ENCODE measurements at regions not wholly inside any gene's neighbourhood (a gene's known extent, or its start where the extent isn't known, plus 50 kb on each side); places are given as distances from the start of the nearest gene placed in this dataset.
"Not testable (repeated sequence)": the region's sequence is repeated elsewhere in the genome, so short reads cannot be mapped to it uniquely, and the experiment has no call there.

DNA sequence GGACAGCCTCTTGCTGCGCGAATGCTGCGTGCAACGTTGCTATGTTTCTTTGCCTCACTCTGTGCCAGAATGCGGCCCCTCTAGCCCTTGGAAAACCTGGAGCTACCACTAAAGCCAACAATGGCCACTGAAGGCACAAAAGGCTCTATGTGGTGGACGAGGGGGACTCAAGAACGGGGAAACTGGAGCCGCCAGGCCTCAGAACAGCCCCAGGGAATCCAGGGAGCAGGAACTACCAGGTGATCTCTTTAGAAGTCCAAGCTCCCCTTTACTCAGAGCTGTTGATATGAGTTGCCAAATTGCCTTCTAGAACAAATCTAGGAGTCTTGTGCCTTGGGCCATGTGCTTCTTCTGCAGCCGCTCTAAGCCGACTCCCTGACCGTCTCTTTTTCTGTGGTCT is 113.8 kb upstream of the ERRFI1 start:
- no peak for DNase-seq

- DNase-seq: no peak
These were observed 113.3 kb upstream of the ERRFI1 start for GRCh38 chr1:8139383-8139782.

- DNase-seq: no peak
These were observed 112.6 kb upstream of the ERRFI1 start for GRCh38 chr1:8138673-8139072.

GRCh38 chr1:8137481-8138244 is 111.6 kb upstream of the ERRFI1 start:
- peak; percentile 81 for DNase-seq

DNA sequence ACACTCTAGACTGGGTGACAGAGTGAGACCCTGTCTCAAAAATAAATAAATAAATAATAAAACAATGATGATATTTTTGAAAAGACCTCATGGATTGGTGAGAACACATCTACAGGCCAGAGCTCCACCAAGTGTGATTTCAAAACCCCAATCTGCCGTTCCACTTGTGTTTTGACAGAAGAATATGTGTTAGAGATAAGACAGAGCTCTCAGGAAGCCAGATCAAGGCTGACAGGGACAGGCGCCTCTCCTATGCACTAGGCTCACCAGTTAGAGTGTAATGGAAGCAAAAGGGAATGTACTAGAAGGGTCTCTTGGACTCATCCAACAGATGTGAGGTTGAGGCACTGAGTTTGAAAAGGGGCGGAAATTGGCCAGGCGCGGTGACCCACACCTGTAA is 110.7 kb upstream of the ERRFI1 start:
- no peak for DNase-seq

GRCh38 chr1:8135250-8135649 is 109.1 kb upstream of the ERRFI1 start:
- DNase-seq: no peak

DNA sequence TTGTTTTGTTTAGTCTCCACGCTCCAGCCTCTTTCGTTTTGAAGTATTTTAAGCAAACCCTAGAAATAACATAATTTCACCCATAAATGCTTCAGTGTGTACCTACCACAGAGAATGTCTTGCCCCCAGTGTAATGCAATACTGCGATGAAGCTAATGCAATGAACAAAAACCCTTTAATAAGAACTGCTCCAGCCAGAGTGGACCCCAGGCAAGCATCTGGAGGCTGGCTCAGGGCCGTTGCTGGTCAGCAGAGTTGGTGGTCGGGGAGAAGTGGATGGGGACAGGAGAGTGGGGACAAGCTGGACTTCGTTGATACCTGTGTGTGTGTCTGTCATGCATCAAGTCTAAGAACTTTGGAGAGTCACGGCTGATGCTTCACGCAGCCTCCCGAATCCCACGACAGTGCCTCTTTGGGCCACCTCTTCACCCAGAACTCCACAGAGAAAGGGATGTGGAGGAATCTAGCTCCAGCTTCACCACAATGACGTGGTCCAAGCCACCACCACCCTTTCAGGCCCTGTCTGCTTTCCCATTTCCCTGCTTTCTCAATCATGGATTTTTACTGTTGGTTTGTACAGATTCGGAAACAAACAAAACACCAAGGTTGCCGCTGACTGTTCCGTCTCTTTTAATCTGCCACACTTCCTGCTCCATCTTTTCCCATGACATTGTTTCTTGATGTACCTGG is 108.6 kb upstream of the ERRFI1 start:
- DNase-seq: no peak

DNA sequence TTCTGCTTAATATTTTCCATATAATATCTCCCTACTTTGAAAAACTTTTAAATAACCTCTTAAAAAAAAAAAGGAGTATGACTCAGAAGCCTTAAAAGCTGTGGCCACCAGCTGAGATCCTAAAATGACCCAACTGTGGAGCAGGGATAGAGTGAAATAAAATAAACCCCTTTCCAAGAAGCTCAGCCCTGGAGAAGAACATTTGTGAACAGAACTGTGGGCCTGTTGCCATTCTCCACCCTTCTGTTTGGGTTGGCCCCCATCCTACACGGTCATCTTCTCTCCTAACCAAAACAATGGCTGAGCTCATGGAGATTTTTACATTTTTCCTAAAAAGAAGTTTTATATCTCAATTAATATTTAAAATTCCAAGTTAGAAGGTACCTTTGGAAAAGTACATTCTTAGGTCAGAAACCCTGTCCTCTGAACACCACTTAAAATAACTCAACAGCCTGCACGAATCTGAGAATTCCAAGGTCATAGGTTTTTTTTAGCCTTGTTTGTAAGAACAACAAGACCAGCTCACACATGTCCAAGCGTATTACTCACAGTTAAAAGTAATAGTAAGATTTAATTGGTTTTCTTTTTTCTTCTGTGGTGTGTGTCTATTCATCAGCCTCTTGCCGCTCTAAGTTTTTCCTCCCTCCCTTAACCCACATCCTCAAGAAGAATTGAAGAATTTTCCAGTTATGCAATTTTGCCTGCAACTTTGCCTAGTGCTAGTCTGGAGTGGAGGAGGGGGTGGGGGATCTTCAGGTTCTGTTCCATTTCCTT is 107.7 kb upstream of the ERRFI1 start:
- DNase-seq: peak; percentile 84

GRCh38 chr1:8133190-8133589 is 107.1 kb upstream of the ERRFI1 start:
- DNase-seq: peak; percentile 41

DNA sequence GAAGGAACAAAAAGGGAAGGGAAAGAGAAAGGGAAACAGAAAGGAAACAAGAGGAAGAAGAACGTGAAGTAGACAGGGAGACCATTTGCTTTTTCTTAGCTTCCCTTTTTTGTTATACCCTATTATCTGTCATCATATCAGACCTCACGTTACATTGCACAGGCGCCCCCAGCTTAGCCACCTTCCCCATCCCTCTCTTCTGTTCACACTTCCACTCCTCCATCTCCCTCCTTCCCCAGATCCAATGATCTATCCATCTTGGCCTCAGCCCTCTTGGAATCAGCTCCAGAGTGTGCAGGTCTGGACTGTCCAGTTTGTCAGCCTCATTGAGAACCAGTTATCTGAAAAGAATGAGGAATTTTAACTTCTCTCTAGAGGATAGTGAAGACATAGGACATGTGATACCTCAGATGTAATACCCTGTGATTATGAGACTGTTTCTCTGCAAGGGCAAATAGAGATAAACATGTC is 101.1 kb upstream of the ERRFI1 start:
- DNase-seq: no peak

- DNase-seq: peak; percentile 69
These were observed 96.6 kb upstream of the ERRFI1 start for GRCh38 chr1:8122477-8123407.

- DNase-seq: peak; percentile 25
These were observed 96.0 kb upstream of the ERRFI1 start for GRCh38 chr1:8122160-8122476.

DNA sequence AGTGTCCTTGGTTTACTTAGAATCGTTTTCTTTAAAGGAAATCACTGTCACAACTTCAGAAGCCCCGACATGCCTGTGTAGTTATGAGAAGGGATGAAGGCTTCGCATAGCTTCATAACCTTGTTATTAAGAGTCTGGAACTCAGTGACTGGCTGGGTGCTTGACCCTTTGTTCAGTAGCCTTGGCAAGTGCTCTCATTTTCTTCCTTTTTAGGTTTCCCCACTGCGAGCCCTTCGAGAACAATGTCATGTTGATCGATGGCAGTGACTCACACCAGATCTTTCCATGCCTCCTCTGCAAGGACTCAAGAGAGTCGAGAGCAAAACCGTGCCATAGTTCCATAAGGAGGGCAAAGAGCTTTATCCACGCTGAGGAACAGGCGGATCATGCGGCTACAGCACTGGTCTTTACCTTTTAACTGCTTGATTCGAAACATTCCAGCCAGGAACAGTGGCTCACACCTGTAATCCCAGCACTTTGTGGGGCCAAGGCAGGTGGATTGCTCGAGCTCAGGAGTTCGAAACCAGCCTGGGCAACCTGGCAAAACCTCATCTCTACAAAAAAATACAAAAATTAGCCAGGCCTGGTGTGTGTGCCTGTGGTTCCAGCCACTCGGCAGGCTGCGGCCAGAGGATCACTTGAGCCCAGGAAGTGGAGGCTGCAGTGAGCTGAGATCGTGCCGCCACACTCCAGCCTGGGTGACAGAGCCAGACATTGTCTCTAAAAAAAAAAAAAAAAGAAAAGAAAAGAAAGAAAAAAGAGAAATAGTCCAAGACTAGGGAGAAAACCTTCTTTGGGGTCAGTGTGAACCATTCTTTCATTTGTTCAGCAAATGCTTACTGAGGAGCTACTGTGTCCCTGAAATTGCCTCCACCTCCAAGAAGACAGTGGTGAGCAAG is 95.4 kb upstream of the ERRFI1 start:
- DNase-seq: no peak

DNA sequence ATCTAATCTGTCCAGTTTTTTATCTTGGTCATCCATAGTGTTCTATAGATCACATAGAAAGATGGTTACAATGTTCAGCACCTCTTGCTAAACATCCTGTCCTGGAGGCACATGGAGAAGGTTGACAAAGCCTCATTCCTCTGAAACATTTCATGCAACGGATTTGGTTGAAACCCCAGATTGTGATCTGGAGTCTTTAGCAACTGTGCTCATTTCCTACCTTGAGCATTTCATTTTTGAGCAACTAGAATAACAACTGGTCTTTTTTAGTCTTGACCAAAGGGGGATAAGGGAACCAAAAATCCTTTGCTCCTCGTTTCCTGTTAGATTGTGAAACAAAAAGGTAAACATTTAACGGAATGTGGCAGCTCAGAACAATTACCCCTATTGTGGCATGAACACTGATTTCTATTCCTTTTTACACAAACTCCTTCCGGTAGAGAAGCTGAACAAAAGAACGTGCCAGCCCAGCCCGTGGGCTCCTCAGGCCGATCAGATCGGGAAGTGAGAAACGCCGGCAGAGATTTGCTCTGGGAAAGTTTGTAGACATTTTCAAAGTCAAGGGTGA is 94.7 kb upstream of the ERRFI1 start:
- no peak for DNase-seq

DNA sequence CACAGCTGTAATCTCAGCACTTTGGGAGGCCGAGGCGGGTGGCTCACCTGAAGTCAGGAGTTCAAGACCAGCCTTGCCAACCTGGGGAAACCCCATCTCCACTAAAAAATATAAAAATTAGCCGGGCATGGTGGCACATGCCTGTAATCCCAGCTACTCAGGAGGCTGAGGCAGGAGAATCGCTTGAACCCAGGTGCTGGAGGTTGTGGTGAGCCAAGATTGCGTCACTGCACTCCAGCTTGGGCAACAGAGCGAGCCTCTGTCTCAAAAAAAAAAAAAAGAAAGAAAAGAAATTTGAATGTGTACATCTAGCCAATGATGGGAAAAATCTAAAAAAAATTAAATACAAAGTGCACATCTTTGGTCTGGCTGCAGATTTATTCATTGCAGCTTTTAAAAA is 92.6 kb upstream of the ERRFI1 start:
- not testable (repeated sequence) for DNase-seq

- no peak for DNase-seq
These were observed 91.9 kb upstream of the ERRFI1 start for GRCh38 chr1:8118031-8118451.

DNA sequence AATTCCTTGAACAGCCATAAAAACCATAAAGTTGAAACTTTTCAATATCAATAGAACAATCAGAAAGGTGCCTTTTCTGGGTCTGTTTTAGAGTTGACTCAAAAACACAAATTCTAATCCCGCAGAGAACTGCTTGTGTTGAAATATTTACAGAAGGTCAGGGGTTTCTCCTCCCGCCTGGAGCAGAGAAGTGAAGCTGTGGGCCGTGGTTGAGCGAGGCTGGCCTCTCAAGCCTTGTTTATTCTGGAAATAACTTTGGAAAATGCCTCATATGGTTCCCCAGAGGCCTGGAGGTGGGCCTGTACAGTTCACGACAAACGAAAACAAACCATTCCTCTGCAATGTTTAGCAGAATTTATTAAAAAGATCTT is 90.8 kb upstream of the ERRFI1 start:
- DNase-seq: no peak

DNA sequence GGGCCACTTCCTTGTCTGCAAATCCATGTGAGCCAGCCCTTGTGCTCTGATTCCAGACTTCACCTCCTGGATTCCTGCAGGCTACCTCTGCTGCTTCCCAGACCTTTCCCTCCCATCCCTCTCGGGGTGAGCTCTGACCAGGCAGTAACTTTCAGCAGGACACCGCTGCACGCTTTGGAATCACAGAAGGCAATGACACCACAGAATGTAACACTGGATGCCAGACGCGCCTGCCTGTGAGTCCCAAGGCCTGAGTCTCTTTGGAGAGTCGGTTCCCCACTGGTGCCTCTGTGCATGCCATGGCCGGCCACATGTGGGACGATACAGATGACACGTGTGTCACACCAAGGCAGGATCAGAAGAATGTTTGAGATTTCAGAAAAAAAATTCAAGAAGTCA is 89.7 kb upstream of the ERRFI1 start:
- no peak for DNase-seq

DNA sequence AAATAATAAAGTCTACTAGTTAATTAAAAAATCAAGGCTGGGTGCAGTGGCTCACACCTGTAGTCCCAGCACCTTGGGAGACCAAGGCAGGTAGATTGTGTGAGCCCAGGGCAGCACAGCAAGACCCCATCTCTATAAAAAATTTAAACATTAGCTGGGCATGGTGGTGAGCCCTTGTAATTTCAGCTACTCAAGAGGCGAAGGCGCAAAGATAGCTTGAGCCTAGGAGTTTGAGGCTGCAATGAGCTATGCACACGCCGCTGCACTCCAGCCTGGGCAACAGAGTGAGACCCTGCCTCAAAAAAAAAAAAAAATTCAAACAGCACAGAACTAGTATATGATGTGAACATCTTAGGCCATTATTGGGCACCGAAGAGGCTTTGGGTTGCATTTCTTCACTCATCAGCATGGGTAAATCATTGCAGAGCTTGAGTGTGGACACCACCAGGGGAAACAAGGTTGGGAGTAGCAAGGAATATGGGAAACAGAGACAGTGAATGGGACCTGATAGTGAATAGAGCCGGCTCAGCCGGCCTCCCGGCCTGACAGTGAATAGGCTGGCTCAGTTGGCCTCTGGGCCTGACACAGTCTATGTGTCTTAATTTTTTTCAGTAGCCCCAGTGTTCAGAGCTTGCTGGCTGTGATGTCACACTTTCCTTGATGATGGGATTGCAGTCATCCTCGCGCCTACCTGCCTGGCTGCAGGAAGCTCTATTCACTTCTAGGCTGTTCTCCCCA is 89.1 kb upstream of the ERRFI1 start:
- no peak for DNase-seq

All from NCI-H226 (cell line).